Osteocyte (in vitro differentiated cells): ENCODE measurements at regions not wholly inside any gene's neighbourhood (a gene's known extent, or its start where the extent isn't known, plus 50 kb on each side); places are given as distances from the start of the nearest gene placed in this dataset.

Experiments used
- DNase-seq: peaks from one replicate; pipeline ENCODE4 v3.0.0; 2021; ENCODE audit warnings: mixed read lengths; ENCODE audit not compliant: unreplicated experiment; ENCODE audit errors: extremely low spot score
- H3K27ac Mint-ChIP-seq: one replicate; pipeline ENCODE4 v1.8.0; 2021; ENCODE audit warnings: mild to moderate bottlenecking, mixed read lengths; ENCODE audit not compliant: unreplicated experiment
- H3K27me3 Mint-ChIP-seq: one replicate; pipeline ENCODE4 v1.8.0; 2021; ENCODE audit warnings: mixed read lengths; ENCODE audit not compliant: unreplicated experiment
- H3K36me3 Mint-ChIP-seq: one replicate; pipeline ENCODE4 v1.8.0; 2021; ENCODE audit warnings: mixed read lengths; ENCODE audit not compliant: unreplicated experiment
- H3K4me1 Mint-ChIP-seq: one replicate; pipeline ENCODE4 v1.8.0; 2021; ENCODE audit warnings: mixed read lengths; ENCODE audit not compliant: unreplicated experiment
- H3K4me3 Mint-ChIP-seq: one replicate; pipeline ENCODE4 v1.8.0; 2021; ENCODE audit warnings: mild to moderate bottlenecking, moderate library complexity, mixed read lengths; ENCODE audit not compliant: unreplicated experiment
- H3K9me3 Mint-ChIP-seq: one replicate; pipeline ENCODE4 v1.8.0; 2021; ENCODE audit warnings: mixed read lengths; ENCODE audit not compliant: unreplicated experiment
- CTCF ChIP-seq: fragments of 200-600 bp; sonication (generic); IDR thresholded peaks from 2 replicates; pipeline ENCODE4 v1.5.0; 2021; ENCODE audit warnings: antibody characterized with exemption, mild to moderate bottlenecking, moderate library complexity

- H3K9me3 Mint-ChIP-seq, result no peaks in the 10 kb centered on the region
- H3K27me3 Mint-ChIP-seq, result peaks cover 8% of the 10 kb centered on the region
- H3K4me3 Mint-ChIP-seq, result no peak overlapping the region
Measured at GRCh38 chr13:97648881-97649224, 214.9 kb downstream of the RAP2A start.

GRCh38 chr13:97653443-97654140, 219.6 kb downstream of the RAP2A start:
- no peak for TF ChIP-seq CTCF
- no peaks in the 10 kb centered on the region for H3K36me3 Mint-ChIP-seq
- H3K9me3 Mint-ChIP-seq, result no peaks in the 10 kb centered on the region
- DNase-seq, result no peak
- H3K4me1 Mint-ChIP-seq, result no peaks in the 10 kb centered on the region
- no peak overlapping the region for H3K27ac Mint-ChIP-seq
- peaks cover 13% of the 10 kb centered on the region for H3K27me3 Mint-ChIP-seq
- H3K4me3 Mint-ChIP-seq, result no peak overlapping the region

More at GRCh38 chr13:97648881-97649224, 214.9 kb downstream of the RAP2A start:
- Mint-ChIP-seq H3K4me1 (no peaks in the 10 kb centered on the region), H3K36me3 (no peaks in the 10 kb centered on the region), H3K27ac (no peak overlapping the region)
- no peak for TF ChIP-seq CTCF
- DNase-seq, result no peak

GRCh38 chr13:97654236-97654635, 220.3 kb downstream of the RAP2A start:
- Mint-ChIP-seq H3K4me1 (no peaks in the 10 kb centered on the region), H3K9me3 (no peaks in the 10 kb centered on the region), H3K27me3 (peaks cover 13% of the 10 kb centered on the region), H3K27ac (no peak overlapping the region), H3K36me3 (no peaks in the 10 kb centered on the region), H3K4me3 (no peak overlapping the region)
- DNase-seq, result no peak
- TF ChIP-seq CTCF, result no peak

GRCh38 chr13:97658556-97658955, 224.6 kb downstream of the RAP2A start:
- Mint-ChIP-seq H3K4me3 (no peak overlapping the region), H3K27me3 (peaks cover 29% of the 10 kb centered on the region), H3K9me3 (no peaks in the 10 kb centered on the region), H3K27ac (no peak overlapping the region), H3K4me1 (no peaks in the 10 kb centered on the region), H3K36me3 (no peaks in the 10 kb centered on the region)
- peak; percentile 5 for DNase-seq
- TF ChIP-seq CTCF, result no peak

GRCh38 chr13:97659602-97660001, 225.6 kb downstream of the RAP2A start:
- DNase-seq, result peak; percentile 25
- Mint-ChIP-seq H3K27ac (no peak overlapping the region), H3K36me3 (no peaks in the 10 kb centered on the region), H3K4me1 (no peaks in the 10 kb centered on the region), H3K27me3 (peaks cover 25% of the 10 kb centered on the region), H3K4me3 (no peak overlapping the region), H3K9me3 (no peaks in the 10 kb centered on the region)
- TF ChIP-seq CTCF, result peak; percentile 48
